Gastrocnemius medialis (tissue), 4 donors: ENCODE measurements at regions not wholly inside any gene's neighbourhood (a gene's known extent, or its start where the extent isn't known, plus 50 kb on each side); places are given as distances from the start of the nearest gene placed in this dataset.

Experiments used
- POLR2A ChIP-seq, 2 donors: fragments of 450-650 bp; IDR thresholded peaks; one replicate each; pipeline ENCODE4 v1.6.1; 2017; ENCODE audit warnings: antibody characterized with exemption in 2 of 2, mild to moderate bottlenecking in 2 of 2, moderate library complexity in 2 of 2
- TF ChIP-seq, protein P1 (sequence below), 5 experiments: fragments of 450-650 bp in 3 of 5; fragments of 200-600 bp in 2 of 5; sonication (generic) in 2 of 5; IDR thresholded peaks in 4 of 5; conservative IDR thresholded peaks in 1 of 5; 1 replicate in 4 of 5; 2 replicates in 1 of 5; pipeline ENCODE4 v1.5.1; 2016 to 2019; ENCODE audit warnings: antibody characterized with exemption in 5 of 5, mild to moderate bottlenecking in 3 of 5, moderate library complexity in 3 of 5

- TF ChIP-seq, protein P1, sequence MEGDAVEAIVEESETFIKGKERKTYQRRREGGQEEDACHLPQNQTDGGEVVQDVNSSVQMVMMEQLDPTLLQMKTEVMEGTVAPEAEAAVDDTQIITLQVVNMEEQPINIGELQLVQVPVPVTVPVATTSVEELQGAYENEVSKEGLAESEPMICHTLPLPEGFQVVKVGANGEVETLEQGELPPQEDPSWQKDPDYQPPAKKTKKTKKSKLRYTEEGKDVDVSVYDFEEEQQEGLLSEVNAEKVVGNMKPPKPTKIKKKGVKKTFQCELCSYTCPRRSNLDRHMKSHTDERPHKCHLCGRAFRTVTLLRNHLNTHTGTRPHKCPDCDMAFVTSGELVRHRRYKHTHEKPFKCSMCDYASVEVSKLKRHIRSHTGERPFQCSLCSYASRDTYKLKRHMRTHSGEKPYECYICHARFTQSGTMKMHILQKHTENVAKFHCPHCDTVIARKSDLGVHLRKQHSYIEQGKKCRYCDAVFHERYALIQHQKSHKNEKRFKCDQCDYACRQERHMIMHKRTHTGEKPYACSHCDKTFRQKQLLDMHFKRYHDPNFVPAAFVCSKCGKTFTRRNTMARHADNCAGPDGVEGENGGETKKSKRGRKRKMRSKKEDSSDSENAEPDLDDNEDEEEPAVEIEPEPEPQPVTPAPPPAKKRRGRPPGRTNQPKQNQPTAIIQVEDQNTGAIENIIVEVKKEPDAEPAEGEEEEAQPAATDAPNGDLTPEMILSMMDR (IDR thresholded peaks at IDR 0.05 in 4 of 5, conservative IDR thresholded peaks at IDR 0.05 in 1 of 5) = no peak
- no peak for TF ChIP-seq POLR2A (IDR thresholded peaks at IDR 0.05)
These were observed 371.4 kb upstream of the ATP5MC3 start for GRCh38 chr2:175552902-175553301.
